Smooth muscle cell (in vitro differentiated cells): ENCODE measurements at regions not wholly inside any gene's neighbourhood (a gene's known extent, or its start where the extent isn't known, plus 50 kb on each side); places are given as distances from the start of the nearest gene placed in this dataset.
"Not testable (repeated sequence)": the region's sequence is repeated elsewhere in the genome, so short reads cannot be mapped to it uniquely, and the experiment has no call there.

Experiments
- DNase-seq: peaks from one replicate; lab custom pipeline; 2025; ENCODE audit not compliant: unreplicated experiment; lab: John Stamatoyannopoulos, UW
- H2AFZ ChIP-seq: fragments of 200-600 bp; sonication (generic); 2 replicates; pipeline ENCODE4 v1.6.0; 2016; ENCODE audit warnings: antibody characterized with exemption, low read depth, mild to moderate bottlenecking
- H3F3A ChIP-seq: fragments of 200-600 bp; sonication (generic); 2 replicates; pipeline ENCODE4 v1.6.0; 2017; ENCODE audit warnings: antibody characterized with exemption, low read depth
- H3K27ac ChIP-seq: fragments of 200-600 bp; sonication (generic); 2 replicates; pipeline ENCODE4 v1.5.1; 2016; ENCODE audit warnings: low read depth, mild to moderate bottlenecking
- H3K27me3 ChIP-seq: fragments of 200-600 bp; sonication (generic); 2 replicates; pipeline ENCODE4 v1.6.1; 2016; ENCODE audit warnings: low read depth, mild to moderate bottlenecking
- H3K36me3 ChIP-seq: fragments of 200-600 bp; sonication (generic); 2 replicates; pipeline ENCODE4 v1.5.1; 2016; ENCODE audit warnings: low read depth
- H3K4me1 ChIP-seq: fragments of 200-600 bp; sonication (generic); 2 replicates; pipeline ENCODE4 v1.5.1; 2016; ENCODE audit warnings: low read depth
- H3K4me2 ChIP-seq: fragments of 200-600 bp; sonication (generic); 2 replicates; pipeline ENCODE4 v1.6.0; 2016; ENCODE audit warnings: mild to moderate bottlenecking
- H3K4me3 ChIP-seq: fragments of 200-600 bp; sonication (generic); 2 replicates; pipeline ENCODE4 v1.5.1; 2016; ENCODE audit warnings: mild to moderate bottlenecking
- H3K79me2 ChIP-seq: fragments of 200-600 bp; sonication (generic); 2 replicates; pipeline ENCODE4 v1.6.0; 2016; ENCODE audit warnings: low read depth, mild to moderate bottlenecking
- H3K9ac ChIP-seq: fragments of 200-600 bp; sonication (generic); 2 replicates; pipeline ENCODE4 v1.6.0; 2016; ENCODE audit warnings: low read depth
- H3K9me3 ChIP-seq: fragments of 200-600 bp; sonication (generic); replicated peaks from 2 replicates; pipeline ENCODE4 v1.5.1; 2016; ENCODE audit warnings: low read depth
- H4K20me1 ChIP-seq: fragments of 200-600 bp; sonication (generic); 2 replicates; pipeline ENCODE4 v1.6.0; 2016; ENCODE audit warnings: low read depth
- CTCF ChIP-seq: fragments of 200-600 bp; sonication (generic); IDR thresholded peaks from 2 replicates; pipeline ENCODE4 v1.5.1; 2017; ENCODE audit warnings: borderline replicate concordance, mild to moderate bottlenecking, antibody characterized with exemption; ENCODE audit not compliant: insufficient read depth, poor library complexity, severe bottlenecking
- WGBS: methylation state at CpG from one replicate; pipeline ENCODE4 v1.1.7; 2016; ENCODE audit warnings: low lambda C conversion rate; 5-methylcytosine and 5-hydroxymethylcytosine counted together

DNA sequence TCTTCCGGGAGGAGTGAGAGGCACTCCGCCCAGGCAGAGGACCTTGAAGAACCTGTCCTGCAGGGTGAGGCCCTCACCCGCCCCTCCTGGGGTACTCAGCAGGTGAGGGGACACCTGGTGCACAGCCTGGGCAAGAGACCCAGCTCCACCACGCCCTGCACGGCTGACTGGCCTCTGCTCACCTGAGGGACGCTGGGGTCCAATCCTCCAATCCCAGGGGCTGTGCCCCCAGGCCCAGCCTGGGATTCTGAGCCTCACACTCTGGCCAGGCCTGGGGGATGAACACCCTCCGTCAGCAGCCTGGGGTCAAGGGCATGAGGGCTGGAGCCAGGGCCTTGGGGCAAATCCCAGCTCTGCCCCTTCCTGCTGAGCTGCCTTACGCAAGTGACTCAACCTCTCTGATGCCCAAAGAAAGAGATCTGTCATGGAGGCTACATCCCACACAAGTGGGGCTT lies 149.9 kb upstream of the PTPN1 start:
- Histone ChIP-seq H3K4me1 (no peaks in the 10 kb centered on the region), H2AFZ (no peak overlapping the region), H3K27ac (no peak overlapping the region), H3K79me2 (no peaks in the 10 kb centered on the region), H3K4me3 (no peak overlapping the region), H3F3A (no peaks in the 10 kb centered on the region), H3K36me3 (no peaks in the 10 kb centered on the region), H3K27me3 (no peaks in the 10 kb centered on the region), H4K20me1 (no peaks in the 10 kb centered on the region), H3K9me3 (no peaks in the 10 kb centered on the region), H3K4me2 (no peak overlapping the region), H3K9ac (no peak overlapping the region)
- no peak for DNase-seq
- WGBS = 77% methylated on average over 8 of the region's 8 CpGs
- TF ChIP-seq CTCF = no peak

GRCh38 chr20:50360921-50361320 lies 149.3 kb upstream of the PTPN1 start:
- H3K27me3 ChIP-seq = no peaks in the 10 kb centered on the region
- no peaks in the 10 kb centered on the region for H3K9me3 ChIP-seq
- no peak for DNase-seq
- no peaks in the 10 kb centered on the region for H3K36me3 ChIP-seq
- no peak for TF ChIP-seq CTCF
- H2AFZ ChIP-seq = no peak overlapping the region
- no peak overlapping the region for H3K4me3 ChIP-seq
- H4K20me1 ChIP-seq = no peaks in the 10 kb centered on the region
- no peaks in the 10 kb centered on the region for H3K4me1 ChIP-seq
- H3K79me2 ChIP-seq = no peaks in the 10 kb centered on the region
- 80% methylated on average over 8 of the region's 8 CpGs for WGBS
- no peaks in the 10 kb centered on the region for H3F3A ChIP-seq
- H3K9ac ChIP-seq = no peak overlapping the region
- H3K27ac ChIP-seq = no peak overlapping the region
- no peak overlapping the region for H3K4me2 ChIP-seq

GRCh38 chr20:50362177-50362576 lies 148.0 kb upstream of the PTPN1 start:
- not testable (repeated sequence) for DNase-seq, H3K36me3 ChIP-seq, H4K20me1 ChIP-seq, H3K9me3 ChIP-seq, H3K4me2 ChIP-seq, H3K27me3 ChIP-seq, H3K4me3 ChIP-seq, H3F3A ChIP-seq, H2AFZ ChIP-seq, H3K4me1 ChIP-seq, H3K27ac ChIP-seq, H3K9ac ChIP-seq, H3K79me2 ChIP-seq
- 94% methylated on average over 5 of the region's 6 CpGs for WGBS

- Histone ChIP-seq H3K27me3 (no peaks in the 10 kb centered on the region), H3F3A (no peaks in the 10 kb centered on the region), H3K4me1 (no peaks in the 10 kb centered on the region), H4K20me1 (no peaks in the 10 kb centered on the region), H3K79me2 (no peaks in the 10 kb centered on the region), H3K36me3 (no peaks in the 10 kb centered on the region), H2AFZ (no peak overlapping the region), H3K4me3 (no peak overlapping the region), H3K9me3 (no peaks in the 10 kb centered on the region), H3K9ac (no peak overlapping the region), H3K4me2 (no peak overlapping the region), H3K27ac (no peak overlapping the region)
- WGBS = 71% methylated on average over 5 of the region's 5 CpGs
- DNase-seq = no peak
- TF ChIP-seq CTCF = no peak
These were observed 147.2 kb upstream of the PTPN1 start for GRCh38 chr20:50363027-50363426.
